Lung microvascular endothelial cell (primary cell): ENCODE measurements at regions not wholly inside any gene's neighbourhood (a gene's known extent, or its start where the extent isn't known, plus 50 kb on each side); places are given as distances from the start of the nearest gene placed in this dataset.

Experiments
- DNase-seq, 2 donors: peaks; one replicate each; pipeline versions ENCODE4 v3.0.0 to v3.0.0-alpha.2; 2010; ENCODE audit warnings: low read depth in 2 of 2

GRCh38 chr13:33953203-33953602 lies 135.3 kb downstream of the RFC3 start:
- peak in 1 of 2 donors; percentile 44 for DNase-seq

- DNase-seq: no peak
These were observed 135.8 kb downstream of the RFC3 start for GRCh38 chr13:33953781-33954180.

GRCh38 chr13:33956346-33956745 lies 138.4 kb downstream of the RFC3 start:
- DNase-seq: no peak

GRCh38 chr13:33957497-33957905 lies 139.6 kb downstream of the RFC3 start:
- DNase-seq: no peak

DNA sequence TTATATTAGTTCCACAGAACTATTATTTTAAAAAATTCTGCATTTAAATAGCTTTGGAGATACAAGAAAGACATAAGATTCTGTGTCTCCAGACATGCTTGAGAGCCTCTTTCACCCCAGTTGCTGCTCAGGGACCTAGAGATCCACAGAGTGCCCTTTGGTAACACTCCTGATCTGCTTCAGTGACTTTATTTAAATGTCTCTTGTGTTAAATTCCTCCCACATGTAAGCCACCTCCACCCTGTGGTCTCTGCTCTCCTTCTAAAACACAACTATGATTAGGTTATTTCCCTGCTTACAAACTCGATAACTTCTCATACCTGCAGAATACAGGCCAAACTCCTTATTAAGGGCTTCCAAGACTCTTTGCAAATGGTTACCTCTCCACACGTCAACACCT lies 141.0 kb downstream of the RFC3 start:
- no peak for DNase-seq

GRCh38 chr13:33963134-33963533 lies 145.2 kb downstream of the RFC3 start:
- DNase-seq: no peak

DNA sequence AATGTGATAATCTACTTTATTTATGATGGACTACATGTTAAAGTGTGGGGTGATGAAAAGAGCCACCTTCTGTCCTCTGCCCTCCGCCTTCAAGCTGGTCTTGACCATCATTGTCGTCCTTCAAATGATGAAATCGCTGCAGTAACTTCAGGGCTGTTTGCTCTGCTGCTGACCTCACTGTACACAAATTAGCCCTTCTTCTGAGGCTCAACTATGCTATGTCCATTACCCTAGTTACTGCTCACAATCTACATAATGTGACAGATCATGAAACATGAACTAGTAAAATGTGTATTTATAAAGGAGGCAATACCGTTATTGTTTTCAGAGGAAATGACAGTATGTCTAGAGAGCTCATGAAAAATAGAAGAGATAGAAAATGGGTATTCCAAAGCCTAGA lies 145.9 kb downstream of the RFC3 start:
- no peak for DNase-seq

- DNase-seq: no peak
These were observed 150.9 kb downstream of the RFC3 start for GRCh38 chr13:33968520-33969507.

GRCh38 chr13:33970746-33971561 lies 153.0 kb downstream of the RFC3 start:
- no peak for DNase-seq

GRCh38 chr13:33971562-33971819 lies 153.5 kb downstream of the RFC3 start:
- DNase-seq: no peak

DNA sequence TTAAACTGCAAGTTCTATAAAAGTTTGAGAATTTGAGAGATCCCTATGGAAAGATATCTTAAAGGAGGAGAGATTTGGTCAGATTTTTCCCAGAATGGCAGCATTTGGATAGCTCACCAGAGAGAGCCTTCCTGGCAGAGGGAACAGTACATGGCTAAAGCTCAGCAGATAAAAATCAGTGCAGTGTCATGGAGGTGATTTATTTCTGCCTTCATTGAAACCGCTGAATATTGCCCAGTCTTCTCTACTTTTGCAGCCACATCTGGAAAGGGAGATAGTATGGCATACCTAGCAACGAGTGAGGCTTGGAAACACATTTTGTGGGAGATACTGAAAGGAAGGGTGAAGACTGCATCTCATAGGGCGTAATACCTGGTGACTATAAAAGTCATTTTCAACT lies 155.2 kb downstream of the RFC3 start:
- no peak for DNase-seq

GRCh38 chr13:33976965-33977364 lies 159.0 kb downstream of the RFC3 start:
- no peak for DNase-seq

DNA sequence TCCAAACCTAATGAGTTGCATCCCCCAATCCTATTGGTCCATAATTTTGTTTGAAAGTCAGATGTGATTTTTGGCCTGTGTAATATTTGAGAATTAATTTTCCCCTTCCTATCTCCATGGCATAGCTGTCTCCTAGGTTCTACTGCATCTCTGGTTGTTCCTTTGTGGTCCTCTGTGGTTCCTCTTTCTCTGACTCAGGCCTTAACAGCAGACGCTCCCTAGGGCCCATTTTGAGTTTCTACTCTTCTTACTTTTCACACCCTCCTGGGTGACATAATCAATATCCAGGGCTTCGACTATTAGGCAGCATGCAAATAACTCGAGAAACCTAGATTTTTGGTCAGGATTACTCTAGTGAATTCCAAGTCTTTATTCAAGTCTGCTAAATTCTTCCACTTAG lies 160.7 kb downstream of the RFC3 start:
- no peak for DNase-seq

- DNase-seq: no peak
These were observed 175.0 kb downstream of the RFC3 start for GRCh38 chr13:33992881-33993336.

DNA sequence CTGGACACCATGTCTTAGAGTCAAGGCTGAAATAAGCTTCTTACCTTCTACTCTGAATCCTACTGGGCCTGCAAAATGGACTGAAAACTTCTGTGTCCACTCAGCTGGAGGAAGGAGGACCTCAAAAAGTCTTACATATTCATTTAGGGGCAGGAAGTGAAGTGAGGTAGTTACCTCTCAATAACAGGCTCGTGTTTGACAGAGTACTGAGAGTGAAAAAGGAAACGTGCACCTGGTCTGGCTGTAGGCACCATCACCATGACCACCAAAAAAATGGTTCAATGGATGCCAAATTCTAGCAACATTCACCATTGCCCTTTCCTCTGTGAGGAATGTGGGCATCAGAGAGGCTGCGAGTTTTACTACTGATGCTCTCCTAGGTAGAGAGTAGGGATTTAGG lies 176.2 kb downstream of the RFC3 start:
- DNase-seq: no peak

- no peak for DNase-seq
These were observed 177.0 kb downstream of the RFC3 start for GRCh38 chr13:33994826-33995502.

- DNase-seq: no peak
These were observed 178.7 kb downstream of the RFC3 start for GRCh38 chr13:33996636-33997035.

- no peak for DNase-seq
These were observed 179.6 kb downstream of the RFC3 start for GRCh38 chr13:33997574-33997973.

DNA sequence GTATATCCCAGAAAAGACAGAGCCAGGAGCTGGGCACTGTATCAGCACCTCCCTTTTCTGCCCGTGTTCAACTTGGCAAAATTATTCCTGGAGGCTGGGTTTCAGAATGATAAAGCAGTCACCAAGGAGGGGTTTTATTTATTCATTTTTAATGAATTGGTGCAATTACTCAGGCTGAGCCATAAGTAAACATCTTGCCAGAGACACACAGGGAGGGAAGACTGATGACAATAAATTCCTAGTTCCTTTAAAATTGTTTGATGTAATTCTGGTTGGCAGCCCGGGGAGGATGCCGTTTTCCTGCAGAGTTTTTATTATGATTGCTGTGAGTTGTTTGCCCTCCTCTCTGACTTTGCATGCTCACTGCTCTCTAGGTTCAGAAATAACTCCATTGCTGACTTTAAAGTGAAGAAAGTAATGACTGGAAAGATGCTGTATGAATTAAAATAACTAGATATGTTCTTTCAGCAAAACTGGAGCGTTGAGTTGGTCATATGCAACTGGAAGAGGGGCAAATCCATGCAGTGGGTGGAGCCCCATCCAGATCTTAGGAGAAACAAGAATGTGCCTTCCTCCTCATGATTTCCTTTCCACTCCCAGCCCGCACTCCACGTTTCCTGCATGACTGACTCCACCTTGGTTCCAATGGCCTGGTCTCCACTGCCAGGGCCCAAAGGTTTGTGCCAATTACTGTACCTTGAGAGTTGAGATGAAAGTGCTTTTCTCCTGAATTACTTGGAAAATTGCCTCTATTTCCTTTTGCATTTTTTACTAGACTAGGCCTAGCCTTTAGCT lies 182.1 kb downstream of the RFC3 start:
- DNase-seq: no peak

- no peak for DNase-seq
These were observed 183.0 kb downstream of the RFC3 start for GRCh38 chr13:34000955-34001354.

GRCh38 chr13:34001389-34001788 lies 183.4 kb downstream of the RFC3 start:
- no peak for DNase-seq
